ENCODE measurements at regions not wholly inside any gene's neighbourhood (a gene's known extent, or its start where the extent isn't known, plus 50 kb on each side); places are given as distances from the start of the nearest gene placed in this dataset.

- TF ChIP-seq CTCF (IDR thresholded peaks at IDR 0.05) (no peak), POLR2A (IDR thresholded peaks at IDR 0.05) (no peak), POLR2AphosphoS5 (IDR thresholded peaks at IDR 0.05) (no peak)
Observed at GRCh38 chr7:54917613-54918391, 101.0 kb upstream of the EGFR start.
